ENCODE measurements at regions not wholly inside any gene's neighbourhood (a gene's known extent, or its start where the extent isn't known, plus 50 kb on each side); places are given as distances from the start of the nearest gene placed in this dataset.

DNA sequence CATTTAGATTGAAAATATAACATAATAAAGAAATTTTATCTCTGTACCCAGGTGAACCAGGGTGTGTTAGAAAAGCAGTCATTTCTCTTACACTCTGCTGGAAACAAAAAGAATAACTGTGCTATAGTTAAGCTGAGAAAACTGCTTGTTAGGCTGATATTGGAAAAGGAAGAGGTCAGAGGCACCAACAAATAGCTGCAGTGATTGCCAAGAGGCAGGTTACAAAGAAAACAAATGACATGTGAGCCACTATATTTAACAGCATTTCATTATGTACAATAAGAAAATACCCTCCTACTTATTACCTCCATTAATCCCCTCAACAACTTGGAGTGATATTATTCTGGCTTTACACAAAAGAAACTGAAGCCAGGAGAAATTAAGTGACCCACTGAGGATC lies 607.9 kb upstream of the TLE4 start:
- no peaks in the 10 kb centered on the region for H3K27me3 ChIP-seq (ENCODE audit: control insufficient read depth in 2 of 2, insufficient read depth in 2 of 2, low read length in 2 of 2)
- no peaks in the 10 kb centered on the region for H3K79me2 ChIP-seq (ENCODE audit: control insufficient read depth, insufficient read depth, low read length)
- no peak overlapping the region for H3K9ac ChIP-seq (replicated peaks; ENCODE audit: extremely low read depth, insufficient read depth, low read length)
- dilution Hi-C loops (cut with MboI; ENCODE audit: extremely low pct_ligation_motif_present, low sequenced_read_pairs): no loop called here
- TF ChIP-seq GATA2 (IDR thresholded peaks at IDR 0.05; ENCODE audit: insufficient read depth, insufficient read length, low read depth, low read length) (no peak), JUN (IDR thresholded peaks at IDR 0.05; ENCODE audit: borderline replicate concordance, insufficient read depth, insufficient read length, low read depth) (no peak), POLR2A (IDR thresholded peaks at IDR 0.05; ENCODE audit: low read depth, low read length) (no peak), EZH2 (IDR thresholded peaks at IDR 0.05; ENCODE audit: borderline replicate concordance, low read depth, low read length, severe bottlenecking) (no peak), POLR2AphosphoS5 (IDR thresholded peaks at IDR 0.05; ENCODE audit: insufficient read depth, low read depth, low read length) (no peak), FOS (IDR thresholded peaks at IDR 0.05; ENCODE audit: borderline replicate concordance, insufficient read depth, low read length) (no peak), MYC (IDR thresholded peaks at IDR 0.05; ENCODE audit: low read depth, low read length) (no peak)
- TF ChIP-seq, protein P1, sequence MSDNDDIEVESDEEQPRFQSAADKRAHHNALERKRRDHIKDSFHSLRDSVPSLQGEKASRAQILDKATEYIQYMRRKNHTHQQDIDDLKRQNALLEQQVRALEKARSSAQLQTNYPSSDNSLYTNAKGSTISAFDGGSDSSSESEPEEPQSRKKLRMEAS (IDR thresholded peaks at IDR 0.05; ENCODE audit: insufficient read depth, insufficient read length): no peak
- TF ChIP-seq, protein P2, sequence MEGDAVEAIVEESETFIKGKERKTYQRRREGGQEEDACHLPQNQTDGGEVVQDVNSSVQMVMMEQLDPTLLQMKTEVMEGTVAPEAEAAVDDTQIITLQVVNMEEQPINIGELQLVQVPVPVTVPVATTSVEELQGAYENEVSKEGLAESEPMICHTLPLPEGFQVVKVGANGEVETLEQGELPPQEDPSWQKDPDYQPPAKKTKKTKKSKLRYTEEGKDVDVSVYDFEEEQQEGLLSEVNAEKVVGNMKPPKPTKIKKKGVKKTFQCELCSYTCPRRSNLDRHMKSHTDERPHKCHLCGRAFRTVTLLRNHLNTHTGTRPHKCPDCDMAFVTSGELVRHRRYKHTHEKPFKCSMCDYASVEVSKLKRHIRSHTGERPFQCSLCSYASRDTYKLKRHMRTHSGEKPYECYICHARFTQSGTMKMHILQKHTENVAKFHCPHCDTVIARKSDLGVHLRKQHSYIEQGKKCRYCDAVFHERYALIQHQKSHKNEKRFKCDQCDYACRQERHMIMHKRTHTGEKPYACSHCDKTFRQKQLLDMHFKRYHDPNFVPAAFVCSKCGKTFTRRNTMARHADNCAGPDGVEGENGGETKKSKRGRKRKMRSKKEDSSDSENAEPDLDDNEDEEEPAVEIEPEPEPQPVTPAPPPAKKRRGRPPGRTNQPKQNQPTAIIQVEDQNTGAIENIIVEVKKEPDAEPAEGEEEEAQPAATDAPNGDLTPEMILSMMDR (IDR thresholded peaks at IDR 0.05; ENCODE audit: extremely low read depth in 1 of 2, insufficient read depth in 1 of 2, low read depth in 1 of 2, low read length in 2 of 2): no peak
- H3K4me3 ChIP-seq (replicated peaks in 1 of 3; ENCODE audit: insufficient read depth in 1 of 3, low read depth in 1 of 3, low read length in 3 of 3): no peak overlapping the region
- no peak for FAIRE-seq
- intact Hi-C loops (cut with micrococcal nuclease): no loop called here
- no peak overlapping the region for H3K4me2 ChIP-seq (ENCODE audit: insufficient read depth, low read length)
- H3K4me1 ChIP-seq (ENCODE audit: control insufficient read depth, extremely low read depth, insufficient read depth, low read length): no peaks in the 10 kb centered on the region
- H3K27ac ChIP-seq (ENCODE audit: insufficient read depth, low read depth, low read length): no peak overlapping the region
- CTCF ChIA-PET: interaction anchor here (0.7 to 1.4 kb wide), 2 partner anchors 10 to 31 kb away, joined by 3 read pairs; no protein-coding TSS in a partner anchor
- POLR2A ChIA-PET: no interaction called here
- BruUV-seq (replicated peaks): no TSS peak
- no peaks in the 10 kb centered on the region for H3K36me3 ChIP-seq (ENCODE audit: control insufficient read depth in 2 of 2, extremely low read depth in 1 of 2, insufficient read depth in 2 of 2, low read length in 2 of 2)
- H3K9me3 ChIP-seq (replicated peaks; ENCODE audit: control insufficient read depth, insufficient read depth, low read length): peaks cover 3% of the 10 kb centered on the region
- H2AFZ ChIP-seq (ENCODE audit: low read depth, low read length): peak overlapping the region; percentile 41
- no peaks in the 10 kb centered on the region for H3K9me1 ChIP-seq (replicated peaks; ENCODE audit: control insufficient read depth, extremely low read depth, insufficient read depth, low read length)
- no peaks in the 10 kb centered on the region for H4K20me1 ChIP-seq (replicated peaks; ENCODE audit: control insufficient read depth, extremely low read depth, insufficient read depth, low read length)
- DNase-seq (ENCODE audit: low read depth, low spot score): peak; percentile 15
